ENCODE measurements at regions not wholly inside any gene's neighbourhood (a gene's known extent, or its start where the extent isn't known, plus 50 kb on each side); places are given as distances from the start of the nearest gene placed in this dataset.

DNA sequence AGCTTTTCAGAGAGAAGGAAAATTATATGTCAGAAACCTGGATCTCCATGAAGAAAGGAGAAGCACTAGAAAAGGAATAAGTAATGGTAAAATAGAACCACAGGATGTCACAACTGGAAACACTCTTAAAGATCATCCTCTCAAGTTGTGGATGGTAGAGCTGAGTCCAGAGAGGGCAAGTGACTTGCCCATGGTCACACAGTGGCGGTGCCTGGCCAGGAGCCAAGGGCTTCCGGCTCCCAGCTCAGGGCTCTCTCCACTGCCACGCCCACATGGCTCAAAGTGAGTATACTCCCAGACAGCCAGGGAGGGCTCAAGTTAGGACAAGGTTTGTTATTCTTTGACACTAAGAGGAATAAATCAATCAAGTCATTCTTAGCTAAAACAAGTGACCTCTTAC lies 159.8 kb downstream of the COPRS start (continued):
- TF ChIP-seq, protein P1, sequence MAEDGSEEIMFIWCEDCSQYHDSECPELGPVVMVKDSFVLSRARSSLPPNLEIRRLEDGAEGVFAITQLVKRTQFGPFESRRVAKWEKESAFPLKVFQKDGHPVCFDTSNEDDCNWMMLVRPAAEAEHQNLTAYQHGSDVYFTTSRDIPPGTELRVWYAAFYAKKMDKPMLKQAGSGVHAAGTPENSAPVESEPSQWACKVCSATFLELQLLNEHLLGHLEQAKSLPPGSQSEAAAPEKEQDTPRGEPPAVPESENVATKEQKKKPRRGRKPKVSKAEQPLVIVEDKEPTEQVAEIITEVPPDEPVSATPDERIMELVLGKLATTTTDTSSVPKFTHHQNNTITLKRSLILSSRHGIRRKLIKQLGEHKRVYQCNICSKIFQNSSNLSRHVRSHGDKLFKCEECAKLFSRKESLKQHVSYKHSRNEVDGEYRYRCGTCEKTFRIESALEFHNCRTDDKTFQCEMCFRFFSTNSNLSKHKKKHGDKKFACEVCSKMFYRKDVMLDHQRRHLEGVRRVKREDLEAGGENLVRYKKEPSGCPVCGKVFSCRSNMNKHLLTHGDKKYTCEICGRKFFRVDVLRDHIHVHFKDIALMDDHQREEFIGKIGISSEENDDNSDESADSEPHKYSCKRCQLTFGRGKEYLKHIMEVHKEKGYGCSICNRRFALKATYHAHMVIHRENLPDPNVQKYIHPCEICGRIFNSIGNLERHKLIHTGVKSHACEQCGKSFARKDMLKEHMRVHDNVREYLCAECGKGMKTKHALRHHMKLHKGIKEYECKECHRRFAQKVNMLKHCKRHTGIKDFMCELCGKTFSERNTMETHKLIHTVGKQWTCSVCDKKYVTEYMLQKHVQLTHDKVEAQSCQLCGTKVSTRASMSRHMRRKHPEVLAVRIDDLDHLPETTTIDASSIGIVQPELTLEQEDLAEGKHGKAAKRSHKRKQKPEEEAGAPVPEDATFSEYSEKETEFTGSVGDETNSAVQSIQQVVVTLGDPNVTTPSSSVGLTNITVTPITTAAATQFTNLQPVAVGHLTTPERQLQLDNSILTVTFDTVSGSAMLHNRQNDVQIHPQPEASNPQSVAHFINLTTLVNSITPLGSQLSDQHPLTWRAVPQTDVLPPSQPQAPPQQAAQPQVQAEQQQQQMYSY (CRISPR knock-in tag; IDR thresholded peaks at IDR 0.05) = no peak
- TF ChIP-seq ZNF138 (CRISPR knock-in tag; conservative IDR thresholded peaks at IDR 0.05) = no peak

DNA sequence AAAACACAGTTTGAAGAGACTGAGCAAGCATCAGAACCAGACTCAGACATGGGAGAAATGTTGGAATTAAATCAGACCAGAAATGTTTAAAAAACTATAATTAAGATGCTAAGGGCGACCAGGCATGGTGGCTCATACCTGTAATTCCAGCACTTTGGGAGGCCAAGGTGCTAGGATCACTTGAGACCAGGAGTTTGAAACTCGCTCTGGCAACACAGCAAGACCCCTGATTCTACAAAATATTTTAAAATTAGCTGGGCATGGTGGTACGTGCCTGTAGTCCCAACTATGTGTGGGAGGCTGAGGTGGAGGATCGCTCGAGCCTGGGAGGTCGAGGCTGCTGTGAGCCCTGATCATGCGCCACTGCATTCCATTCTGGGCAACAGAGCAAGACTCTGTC lies 160.3 kb downstream of the COPRS start:
- POLR2A ChIA-PET = no interaction called here
- ATAC-seq = no peak
- no peak for DNase-seq (ENCODE audit: low spot score)
- H3K9me3 Mint-ChIP-seq = peaks cover 4% of the 10 kb centered on the region
- CTCF ChIA-PET = no interaction called here
- no peaks in the 10 kb centered on the region for H3K36me3 Mint-ChIP-seq
- no peak overlapping the region; the same call in 1 of the 2 replicates for H3K27ac Mint-ChIP-seq
- H3K4me1 Mint-ChIP-seq = peaks cover 4% of the 10 kb centered on the region; the same call in 1 of the 2 replicates
- no peak overlapping the region for H3K4me3 Mint-ChIP-seq
- TF ChIP-seq, protein P2, sequence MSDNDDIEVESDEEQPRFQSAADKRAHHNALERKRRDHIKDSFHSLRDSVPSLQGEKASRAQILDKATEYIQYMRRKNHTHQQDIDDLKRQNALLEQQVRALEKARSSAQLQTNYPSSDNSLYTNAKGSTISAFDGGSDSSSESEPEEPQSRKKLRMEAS (CRISPR knock-in tag; IDR thresholded peaks at IDR 0.05) = no peak
- no peak for TF ChIP-seq FOXP1 (CRISPR knock-in tag; IDR thresholded peaks at IDR 0.05; ENCODE audit: borderline replicate concordance)
- no peak for TF ChIP-seq ATF2 (CRISPR knock-in tag; IDR thresholded peaks at IDR 0.05; ENCODE audit: borderline replicate concordance, low read depth)
- no peaks in the 10 kb centered on the region for H3K27me3 Mint-ChIP-seq (ENCODE audit: low read depth)

GRCh38 chr17:31697838-31698237 lies 161.2 kb downstream of the COPRS start:
- TF ChIP-seq SMAD4 (CRISPR knock-in tag; IDR thresholded peaks at IDR 0.05) (no peak), TP53 (CRISPR knock-in tag; IDR thresholded peaks at IDR 0.05) (no peak), NFYB (CRISPR knock-in tag; conservative IDR thresholded peaks at IDR 0.05; ENCODE audit: low read depth) (no peak), ETV6 (CRISPR knock-in tag; IDR thresholded peaks at IDR 0.05) (no peak), IRF2 (CRISPR knock-in tag; IDR thresholded peaks at IDR 0.05; ENCODE audit: borderline replicate concordance, low read depth) (no peak)
- TF ChIP-seq, protein P3, sequence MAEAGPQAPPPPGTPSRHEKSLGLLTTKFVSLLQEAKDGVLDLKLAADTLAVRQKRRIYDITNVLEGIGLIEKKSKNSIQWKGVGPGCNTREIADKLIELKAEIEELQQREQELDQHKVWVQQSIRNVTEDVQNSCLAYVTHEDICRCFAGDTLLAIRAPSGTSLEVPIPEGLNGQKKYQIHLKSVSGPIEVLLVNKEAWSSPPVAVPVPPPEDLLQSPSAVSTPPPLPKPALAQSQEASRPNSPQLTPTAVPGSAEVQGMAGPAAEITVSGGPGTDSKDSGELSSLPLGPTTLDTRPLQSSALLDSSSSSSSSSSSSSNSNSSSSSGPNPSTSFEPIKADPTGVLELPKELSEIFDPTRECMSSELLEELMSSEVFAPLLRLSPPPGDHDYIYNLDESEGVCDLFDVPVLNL (CRISPR knock-in tag; IDR thresholded peaks at IDR 0.05; ENCODE audit: borderline replicate concordance, low read depth) = no peak
- TF ChIP-seq, protein P4, sequence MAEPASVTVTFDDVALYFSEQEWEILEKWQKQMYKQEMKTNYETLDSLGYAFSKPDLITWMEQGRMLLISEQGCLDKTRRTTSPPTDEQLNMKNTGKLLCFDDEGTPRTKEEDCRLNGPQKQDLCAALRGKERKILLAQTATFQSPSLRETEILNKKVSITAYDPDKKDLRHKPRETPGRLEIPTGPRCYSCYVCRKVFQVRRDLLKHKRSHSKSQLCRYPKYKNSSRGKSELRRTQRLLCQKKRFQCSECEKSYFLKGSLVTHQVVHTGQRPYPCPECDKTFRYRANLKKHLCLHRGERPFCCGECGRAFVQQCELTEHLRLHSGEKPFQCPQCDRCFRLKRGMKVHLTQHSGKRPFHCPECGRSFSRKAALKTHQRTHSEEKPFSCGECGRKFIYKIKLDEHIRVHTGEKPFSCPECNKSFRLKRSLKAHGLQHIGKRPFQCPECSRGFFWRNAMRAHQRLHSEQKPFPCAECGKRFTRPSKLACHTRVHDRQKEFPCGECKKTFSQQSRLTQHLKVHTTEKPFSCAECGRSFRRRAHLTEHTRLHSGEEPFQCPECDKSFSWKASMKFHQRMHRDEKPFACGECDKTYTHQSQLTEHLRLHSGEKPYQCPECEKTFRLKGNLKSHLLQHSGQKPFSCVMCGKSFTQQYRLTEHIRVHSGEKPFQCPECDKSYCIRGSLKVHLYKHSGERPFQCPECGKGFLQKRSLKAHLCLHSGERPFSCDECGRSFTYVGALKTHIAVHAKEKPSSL (CRISPR knock-in tag; conservative IDR thresholded peaks at IDR 0.05) = no peak
- ChIA-PET POLR2A (no interaction called here), CTCF (interaction anchor here (0.9 to 2.2 kb wide), 2 partner anchors 12 to 145 kb away, joined by 3 to 5 read pairs; no protein-coding TSS in a partner anchor)
- Mint-ChIP-seq H3K4me1 (peaks cover 4% of the 10 kb centered on the region; the same call in 1 of the 2 replicates), H3K36me3 (no peaks in the 10 kb centered on the region), H3K4me3 (no peak overlapping the region), H3K27me3 (ENCODE audit: low read depth) (no peaks in the 10 kb centered on the region), H3K27ac (no peak overlapping the region), H3K9me3 (no peaks in the 10 kb centered on the region)
- ATAC-seq = no peak
- no peak for DNase-seq (ENCODE audit: low spot score)

All from WTC11 (cell line).